ENCODE measurements at regions not wholly inside any gene's neighbourhood (a gene's known extent, or its start where the extent isn't known, plus 50 kb on each side); places are given as distances from the start of the nearest gene placed in this dataset.

GRCh38 chr5:40041452-40041851, 616.7 kb upstream of the DAB2 start:
- no peak overlapping the region for H3K27ac ChIP-seq (ENCODE audit: low read depth, low read length, poor library complexity, severe bottlenecking)
- CTCF ChIA-PET: no interaction called here
- no peaks in the 10 kb centered on the region for H3K9me3 ChIP-seq (ENCODE audit: low read depth, low read length, poor library complexity, severe bottlenecking)
- no peaks in the 10 kb centered on the region for H3K27me3 ChIP-seq (replicated peaks; ENCODE audit: insufficient read depth, low read depth, low read length, poor library complexity)
- H3K4me1 ChIP-seq (ENCODE audit: insufficient read depth, low read length, poor library complexity, severe bottlenecking): no peaks in the 10 kb centered on the region
- TF ChIP-seq CTCF (conservative IDR thresholded peaks at IDR 0.05; ENCODE audit: low read depth, low read length): no peak
- no peak for TF ChIP-seq EZH2 (IDR thresholded peaks at IDR 0.05; ENCODE audit: borderline replicate concordance, low read depth, low read length, poor library complexity, severe bottlenecking)
- no peak overlapping the region for H3K4me3 ChIP-seq (ENCODE audit: low read depth, low read length, poor library complexity, severe bottlenecking)
- no peak for DNase-seq (ENCODE audit: low spot score)
- BruUV-seq (replicated peaks): no TSS peak
- no peaks in the 10 kb centered on the region for H3K36me3 ChIP-seq (ENCODE audit: insufficient read depth, low read length, poor library complexity, severe bottlenecking)
- intact Hi-C loops (cut with micrococcal nuclease; ENCODE audit: unreplicated experiment): no loop called here
- POLR2A ChIA-PET (ENCODE audit: low non-redundant PET): no interaction called here

GRCh38 chr5:40037713-40038112, 612.9 kb upstream of the DAB2 start:
- intact Hi-C loops (cut with micrococcal nuclease; ENCODE audit: unreplicated experiment): no loop called here
- POLR2A ChIA-PET (ENCODE audit: low non-redundant PET): no interaction called here
- no TSS peak for BruUV-seq (replicated peaks)
- CTCF ChIA-PET: no interaction called here
- TF ChIP-seq CTCF (conservative IDR thresholded peaks at IDR 0.05; ENCODE audit: low read depth, low read length) (no peak), EZH2 (IDR thresholded peaks at IDR 0.05; ENCODE audit: borderline replicate concordance, low read depth, low read length, poor library complexity, severe bottlenecking) (no peak)
- Histone ChIP-seq H3K4me1 (ENCODE audit: insufficient read depth, low read length, poor library complexity, severe bottlenecking) (no peaks in the 10 kb centered on the region), H3K27me3 (replicated peaks; ENCODE audit: insufficient read depth, low read depth, low read length, poor library complexity) (no peaks in the 10 kb centered on the region), H3K27ac (ENCODE audit: low read depth, low read length, poor library complexity, severe bottlenecking) (no peak overlapping the region), H3K4me3 (ENCODE audit: low read depth, low read length, poor library complexity, severe bottlenecking) (no peak overlapping the region), H3K9me3 (ENCODE audit: low read depth, low read length, poor library complexity, severe bottlenecking) (no peaks in the 10 kb centered on the region), H3K36me3 (ENCODE audit: insufficient read depth, low read length, poor library complexity, severe bottlenecking) (no peaks in the 10 kb centered on the region)
- DNase-seq (ENCODE audit: low spot score): no peak

GRCh38 chr5:40034441-40034840, 609.7 kb upstream of the DAB2 start:
- ChIA-PET POLR2A (ENCODE audit: low non-redundant PET) (no interaction called here), CTCF (no interaction called here)
- no peaks in the 10 kb centered on the region for H3K4me1 ChIP-seq (ENCODE audit: insufficient read depth, low read length, poor library complexity, severe bottlenecking)
- no peak for DNase-seq (ENCODE audit: low spot score)
- H3K9me3 ChIP-seq (ENCODE audit: low read depth, low read length, poor library complexity, severe bottlenecking): no peaks in the 10 kb centered on the region
- BruUV-seq (replicated peaks): no TSS peak
- intact Hi-C loops (cut with micrococcal nuclease; ENCODE audit: unreplicated experiment): no loop called here
- H3K27ac ChIP-seq (ENCODE audit: low read depth, low read length, poor library complexity, severe bottlenecking): no peak overlapping the region
- H3K27me3 ChIP-seq (replicated peaks; ENCODE audit: insufficient read depth, low read depth, low read length, poor library complexity): no peaks in the 10 kb centered on the region
- H3K4me3 ChIP-seq (ENCODE audit: low read depth, low read length, poor library complexity, severe bottlenecking): no peak overlapping the region
- no peaks in the 10 kb centered on the region for H3K36me3 ChIP-seq (ENCODE audit: insufficient read depth, low read length, poor library complexity, severe bottlenecking)
- TF ChIP-seq CTCF (conservative IDR thresholded peaks at IDR 0.05; ENCODE audit: low read depth, low read length): no peak
- TF ChIP-seq EZH2 (IDR thresholded peaks at IDR 0.05; ENCODE audit: borderline replicate concordance, low read depth, low read length, poor library complexity, severe bottlenecking): no peak

Data from A673 (cell line).